Right cardiac atrium (tissue), 5 donors: ENCODE measurements at regions not wholly inside any gene's neighbourhood (a gene's known extent, or its start where the extent isn't known, plus 50 kb on each side); places are given as distances from the start of the nearest gene placed in this dataset.
A peak's percentile ranks its signal among the peaks of the same experiment; 100 is the strongest.

Source experiments
- ATAC-seq, 2 donors: fragments of 200-7000 bp; cut with Tn5 transposase; one replicate each; pipeline versions ENCODE4 v1.8.0 to v1.9.1; 2020; ENCODE audit warnings: moderate library complexity in 2 of 2, mild to moderate bottlenecking in 1 of 2
- DNase-seq, 3 donors: peaks; one replicate each; pipeline ENCODE4 v3.0.0-alpha.2; 2020
- H3K27ac ChIP-seq: one replicate; pipeline ENCODE4 v1.5.1; 2013; ENCODE audit warnings: mild to moderate bottlenecking, low read length, control low read depth, moderate library complexity
- H3K27me3 ChIP-seq: one replicate; pipeline ENCODE4 v1.6.1; 2013; ENCODE audit not compliant: control insufficient read depth, insufficient read depth
- H3K4me1 ChIP-seq: one replicate; pipeline ENCODE4 v1.6.1; 2013; ENCODE audit warnings: low read length; ENCODE audit not compliant: control insufficient read depth, insufficient read depth
- H3K4me3 ChIP-seq: one replicate; pipeline ENCODE4 v1.5.1; 2013; ENCODE audit warnings: low read length, control low read depth
- H3K9me3 ChIP-seq: one replicate; pipeline ENCODE4 v1.6.1; 2013; ENCODE audit warnings: low read length; ENCODE audit not compliant: control insufficient read depth
- WGBS: extraction: QIAGEN DNeasy Blood & Tissue Kit; methylation state at CpG from one replicate; pipeline ENCODE4 v1.1.7; 2013; 5-methylcytosine and 5-hydroxymethylcytosine counted together
- intact Hi-C, 4 donors: fragments of 100-400 bp; cut with DNase I; formaldehyde crosslinking; loops; one replicate each; pipeline versions ENCODE4 v1.11.0 to v1.14.0; 2022 to 2023
- donor health status: healthy with polysubstance abuse.
- donor health status: DM: no; HTN: yes; CAD: no.
- donor health status: DM: no; HTN: no; CAD: no.
- donor health status: DM: no; HTN: yes; CAD: no; lungs with severe emphysema.
- donor health status: DM: yes; HTN: yes; CAD: no.

- H3K27me3 ChIP-seq: no peaks in the 10 kb centered on the region
- 64% methylated on average over 8 of the region's 8 CpGs for WGBS
- no peaks in the 10 kb centered on the region for H3K9me3 ChIP-seq
- H3K4me1 ChIP-seq: peaks cover 8% of the 10 kb centered on the region
- intact Hi-C loops: no loop called here
- no peak overlapping the region for H3K27ac ChIP-seq
- peak in 1 of 2 donors; percentile 44 for ATAC-seq
- H3K4me3 ChIP-seq: no peak overlapping the region
- DNase-seq: no peak
Measured at GRCh38 chr3:72346526-72346926, 501.7 kb downstream of the SHQ1 start.

- no peak for DNase-seq
- H3K4me3 ChIP-seq: no peak overlapping the region
- no peak overlapping the region for H3K27ac ChIP-seq
- no peak for ATAC-seq
- intact Hi-C loops: no loop called here
- H3K4me1 ChIP-seq: peaks cover 8% of the 10 kb centered on the region
- H3K9me3 ChIP-seq: no peaks in the 10 kb centered on the region
- 85% methylated on average over 7 of the region's 7 CpGs for WGBS
- H3K27me3 ChIP-seq: no peaks in the 10 kb centered on the region
Measured at GRCh38 chr3:72345980-72346379, 502.3 kb downstream of the SHQ1 start.

GRCh38 chr3:72345237-72345878 is 502.9 kb downstream of the SHQ1 start:
- Histone ChIP-seq H3K27ac (no peak overlapping the region), H3K27me3 (no peaks in the 10 kb centered on the region), H3K4me1 (peaks cover 8% of the 10 kb centered on the region), H3K4me3 (no peak overlapping the region), H3K9me3 (no peaks in the 10 kb centered on the region)
- ATAC-seq (peak; percentile 31 to 36), DNase-seq (no peak)
- 82% methylated on average over 7 of the region's 7 CpGs for WGBS
- intact Hi-C loops: no loop called here

GRCh38 chr3:72344647-72345046 is 503.6 kb downstream of the SHQ1 start:
- 85% methylated on average over 6 of the region's 6 CpGs for WGBS
- no peak for DNase-seq
- Histone ChIP-seq H3K9me3 (no peaks in the 10 kb centered on the region), H3K27me3 (no peaks in the 10 kb centered on the region), H3K4me1 (peaks cover 8% of the 10 kb centered on the region), H3K27ac (no peak overlapping the region), H3K4me3 (no peak overlapping the region)
- intact Hi-C loops: no loop called here
- ATAC-seq: no peak

GRCh38 chr3:72344236-72344635 is 504.0 kb downstream of the SHQ1 start:
- H3K27ac ChIP-seq: no peak overlapping the region
- no peak for DNase-seq
- peaks cover 10% of the 10 kb centered on the region for H3K4me1 ChIP-seq
- no peaks in the 10 kb centered on the region for H3K27me3 ChIP-seq
- intact Hi-C loops: no loop called here
- no peaks in the 10 kb centered on the region for H3K9me3 ChIP-seq
- no peak for ATAC-seq
- H3K4me3 ChIP-seq: no peak overlapping the region
- 83% methylated on average over 1 of the region's 1 CpG for WGBS

- WGBS: 64% methylated on average over 3 of the region's 3 CpGs
Measured at GRCh38 chr3:72343078-72343477, 505.2 kb downstream of the SHQ1 start.

GRCh38 chr3:72342450-72342849 is 505.8 kb downstream of the SHQ1 start:
- Histone ChIP-seq H3K4me1 (peaks cover 10% of the 10 kb centered on the region), H3K4me3 (no peak overlapping the region), H3K27me3 (no peaks in the 10 kb centered on the region), H3K27ac (no peak overlapping the region), H3K9me3 (no peaks in the 10 kb centered on the region)
- intact Hi-C loops: no loop called here
- ATAC-seq: no peak
- 95% methylated on average over 10 of the region's 10 CpGs for WGBS
- no peak for DNase-seq

More at GRCh38 chr3:72343078-72343477, 505.2 kb downstream of the SHQ1 start:
- intact Hi-C loops: no loop called here
- Histone ChIP-seq H3K4me1 (peaks cover 12% of the 10 kb centered on the region), H3K27me3 (no peaks in the 10 kb centered on the region), H3K27ac (no peak overlapping the region), H3K9me3 (no peaks in the 10 kb centered on the region), H3K4me3 (no peak overlapping the region)
- no peak for ATAC-seq
- no peak for DNase-seq

GRCh38 chr3:72341920-72342319 is 506.3 kb downstream of the SHQ1 start:
- WGBS: 41% methylated on average over 2 of the region's 2 CpGs
- ATAC-seq (no peak), DNase-seq (no peak)
- Histone ChIP-seq H3K4me1 (peaks cover 12% of the 10 kb centered on the region), H3K4me3 (no peak overlapping the region), H3K9me3 (no peaks in the 10 kb centered on the region), H3K27me3 (no peaks in the 10 kb centered on the region), H3K27ac (no peak overlapping the region)
- intact Hi-C loops: no loop called here

- Histone ChIP-seq H3K4me1 (peaks cover 13% of the 10 kb centered on the region), H3K27me3 (no peaks in the 10 kb centered on the region), H3K9me3 (no peaks in the 10 kb centered on the region), H3K27ac (no peak overlapping the region), H3K4me3 (no peak overlapping the region)
- DNase-seq (no peak), ATAC-seq (no peak)
- intact Hi-C loops: no loop called here
- WGBS: 96% methylated on average over 5 of the region's 5 CpGs
Measured at GRCh38 chr3:72341380-72341770, 506.9 kb downstream of the SHQ1 start.

- peaks cover 14% of the 10 kb centered on the region for H3K4me1 ChIP-seq
- WGBS: 89% methylated on average over 12 of the region's 12 CpGs
- no peaks in the 10 kb centered on the region for H3K27me3 ChIP-seq
- intact Hi-C loops: no loop called here
- DNase-seq (peak in 2 of 3 donors; percentile 33 to 56), ATAC-seq (no peak)
- H3K27ac ChIP-seq: no peak overlapping the region
- no peaks in the 10 kb centered on the region for H3K9me3 ChIP-seq
- no peak overlapping the region for H3K4me3 ChIP-seq
Measured at GRCh38 chr3:72340476-72341379, 507.5 kb downstream of the SHQ1 start.

- no peaks in the 10 kb centered on the region for H3K9me3 ChIP-seq
- H3K27me3 ChIP-seq: no peaks in the 10 kb centered on the region
- ATAC-seq (no peak), DNase-seq (peak in 1 of 3 donors; percentile 32)
- intact Hi-C loops: no loop called here
- no peak overlapping the region for H3K4me3 ChIP-seq
- peaks cover 12% of the 10 kb centered on the region for H3K4me1 ChIP-seq
- H3K27ac ChIP-seq: no peak overlapping the region
- 83% methylated on average over 9 of the region's 9 CpGs for WGBS
Measured at GRCh38 chr3:72340056-72340455, 508.2 kb downstream of the SHQ1 start.
